ENCODE measurements at regions not wholly inside any gene's neighbourhood (a gene's known extent, or its start where the extent isn't known, plus 50 kb on each side); places are given as distances from the start of the nearest gene placed in this dataset.

GRCh38 chr12:30105505-30105904, 321.8 kb upstream of the TMTC1 start:
- no peaks in the 10 kb centered on the region for H3K4me1 ChIP-seq (ENCODE audit: insufficient read depth, low read length)
- no peak overlapping the region for H3K9ac ChIP-seq (ENCODE audit: low read length)
- no peaks in the 10 kb centered on the region for H3K36me3 ChIP-seq (ENCODE audit: insufficient read depth, low read length)
- H3K27me3 ChIP-seq (ENCODE audit: control insufficient read depth in 1 of 2, insufficient read depth in 2 of 2, low read length in 2 of 2), result no peaks in the 10 kb centered on the region
- H3K27ac ChIP-seq (ENCODE audit: low read depth, low read length), result no peak overlapping the region
- H3K9me3 ChIP-seq (ENCODE audit: low read length), result no peaks in the 10 kb centered on the region
- H3K4me3 ChIP-seq (ENCODE audit: low read depth in 1 of 2, low read length in 2 of 2), result no peak overlapping the region

- Histone ChIP-seq H3K9ac (ENCODE audit: low read length) (no peak overlapping the region), H3K27me3 (ENCODE audit: control insufficient read depth in 1 of 2, insufficient read depth in 2 of 2, low read length in 2 of 2) (no peaks in the 10 kb centered on the region), H3K36me3 (ENCODE audit: insufficient read depth, low read length) (no peaks in the 10 kb centered on the region), H3K4me3 (ENCODE audit: low read depth in 1 of 2, low read length in 2 of 2) (no peak overlapping the region), H3K9me3 (ENCODE audit: low read length) (no peaks in the 10 kb centered on the region), H3K27ac (ENCODE audit: low read depth, low read length) (no peak overlapping the region), H3K4me1 (ENCODE audit: insufficient read depth, low read length) (no peaks in the 10 kb centered on the region)
These were observed 321.2 kb upstream of the TMTC1 start for GRCh38 chr12:30104971-30105370.

GRCh38 chr12:30100741-30101140, 317.0 kb upstream of the TMTC1 start:
- Histone ChIP-seq H3K27me3 (ENCODE audit: control insufficient read depth in 1 of 2, insufficient read depth in 2 of 2, low read length in 2 of 2) (no peaks in the 10 kb centered on the region), H3K9me3 (ENCODE audit: low read length) (no peaks in the 10 kb centered on the region), H3K4me3 (ENCODE audit: low read depth in 1 of 2, low read length in 2 of 2) (no peak overlapping the region), H3K36me3 (ENCODE audit: insufficient read depth, low read length) (no peaks in the 10 kb centered on the region), H3K9ac (ENCODE audit: low read length) (no peak overlapping the region), H3K27ac (ENCODE audit: low read depth, low read length) (no peak overlapping the region), H3K4me1 (ENCODE audit: insufficient read depth, low read length) (no peaks in the 10 kb centered on the region)

- H3K27me3 ChIP-seq (ENCODE audit: control insufficient read depth in 1 of 2, insufficient read depth in 2 of 2, low read length in 2 of 2), result no peaks in the 10 kb centered on the region
- no peaks in the 10 kb centered on the region for H3K9me3 ChIP-seq (ENCODE audit: low read length)
- H3K27ac ChIP-seq (ENCODE audit: low read depth, low read length), result no peak overlapping the region
- H3K4me3 ChIP-seq (ENCODE audit: low read depth in 1 of 2, low read length in 2 of 2), result no peak overlapping the region
- H3K36me3 ChIP-seq (ENCODE audit: insufficient read depth, low read length), result no peaks in the 10 kb centered on the region
- no peaks in the 10 kb centered on the region for H3K4me1 ChIP-seq (ENCODE audit: insufficient read depth, low read length)
- H3K9ac ChIP-seq (ENCODE audit: low read length), result no peak overlapping the region
These were observed 314.9 kb upstream of the TMTC1 start for GRCh38 chr12:30098677-30099076.

GRCh38 chr12:30095511-30095910, 311.8 kb upstream of the TMTC1 start:
- H3K27ac ChIP-seq (ENCODE audit: low read depth, low read length), result no peak overlapping the region
- no peaks in the 10 kb centered on the region for H3K36me3 ChIP-seq (ENCODE audit: insufficient read depth, low read length)
- H3K4me1 ChIP-seq (ENCODE audit: insufficient read depth, low read length), result no peaks in the 10 kb centered on the region
- no peaks in the 10 kb centered on the region for H3K27me3 ChIP-seq (ENCODE audit: control insufficient read depth in 1 of 2, insufficient read depth in 2 of 2, low read length in 2 of 2)
- no peak overlapping the region for H3K4me3 ChIP-seq (ENCODE audit: low read depth in 1 of 2, low read length in 2 of 2)
- no peak overlapping the region for H3K9ac ChIP-seq (ENCODE audit: low read length)
- H3K9me3 ChIP-seq (ENCODE audit: low read length), result no peaks in the 10 kb centered on the region

- Histone ChIP-seq H3K4me1 (ENCODE audit: insufficient read depth, low read length) (no peaks in the 10 kb centered on the region), H3K27me3 (ENCODE audit: control insufficient read depth in 1 of 2, insufficient read depth in 2 of 2, low read length in 2 of 2) (no peaks in the 10 kb centered on the region), H3K27ac (ENCODE audit: low read depth, low read length) (no peak overlapping the region), H3K9ac (ENCODE audit: low read length) (no peak overlapping the region), H3K9me3 (ENCODE audit: low read length) (no peaks in the 10 kb centered on the region), H3K36me3 (ENCODE audit: insufficient read depth, low read length) (no peaks in the 10 kb centered on the region), H3K4me3 (ENCODE audit: low read depth in 1 of 2, low read length in 2 of 2) (no peak overlapping the region)
These were observed 309.4 kb upstream of the TMTC1 start for GRCh38 chr12:30092983-30093617.

- no peak overlapping the region for H3K4me3 ChIP-seq (ENCODE audit: low read depth in 1 of 2, low read length in 2 of 2)
- H3K27me3 ChIP-seq (ENCODE audit: control insufficient read depth in 1 of 2, insufficient read depth in 2 of 2, low read length in 2 of 2), result no peaks in the 10 kb centered on the region
- no peaks in the 10 kb centered on the region for H3K4me1 ChIP-seq (ENCODE audit: insufficient read depth, low read length)
- H3K27ac ChIP-seq (ENCODE audit: low read depth, low read length), result no peak overlapping the region
- no peaks in the 10 kb centered on the region for H3K9me3 ChIP-seq (ENCODE audit: low read length)
- H3K9ac ChIP-seq (ENCODE audit: low read length), result no peak overlapping the region
- H3K36me3 ChIP-seq (ENCODE audit: insufficient read depth, low read length), result no peaks in the 10 kb centered on the region
These were observed 306.5 kb upstream of the TMTC1 start for GRCh38 chr12:30090258-30090657.

GRCh38 chr12:30088259-30088995, 304.7 kb upstream of the TMTC1 start:
- Histone ChIP-seq H3K9me3 (ENCODE audit: low read length) (no peaks in the 10 kb centered on the region), H3K9ac (ENCODE audit: low read length) (no peak overlapping the region), H3K27me3 (ENCODE audit: control insufficient read depth in 1 of 2, insufficient read depth in 2 of 2, low read length in 2 of 2) (no peaks in the 10 kb centered on the region), H3K4me3 (ENCODE audit: low read depth in 1 of 2, low read length in 2 of 2) (no peak overlapping the region), H3K27ac (ENCODE audit: low read depth, low read length) (no peak overlapping the region), H3K4me1 (ENCODE audit: insufficient read depth, low read length) (no peaks in the 10 kb centered on the region), H3K36me3 (ENCODE audit: insufficient read depth, low read length) (no peaks in the 10 kb centered on the region)

GRCh38 chr12:30082381-30082780, 298.6 kb upstream of the TMTC1 start:
- Histone ChIP-seq H3K36me3 (ENCODE audit: insufficient read depth, low read length) (no peaks in the 10 kb centered on the region), H3K27me3 (ENCODE audit: control insufficient read depth in 1 of 2, insufficient read depth in 2 of 2, low read length in 2 of 2) (no peaks in the 10 kb centered on the region), H3K4me3 (ENCODE audit: low read depth in 1 of 2, low read length in 2 of 2) (no peak overlapping the region), H3K4me1 (ENCODE audit: insufficient read depth, low read length) (no peaks in the 10 kb centered on the region), H3K9me3 (ENCODE audit: low read length) (no peaks in the 10 kb centered on the region), H3K9ac (ENCODE audit: low read length) (no peak overlapping the region), H3K27ac (ENCODE audit: low read depth, low read length) (no peak overlapping the region)

- no peak overlapping the region for H3K4me3 ChIP-seq (ENCODE audit: low read depth in 1 of 2, low read length in 2 of 2)
- no peaks in the 10 kb centered on the region for H3K4me1 ChIP-seq (ENCODE audit: insufficient read depth, low read length)
- H3K9me3 ChIP-seq (ENCODE audit: low read length), result no peaks in the 10 kb centered on the region
- H3K27ac ChIP-seq (ENCODE audit: low read depth, low read length), result no peak overlapping the region
- H3K9ac ChIP-seq (ENCODE audit: low read length), result no peak overlapping the region
- no peaks in the 10 kb centered on the region for H3K36me3 ChIP-seq (ENCODE audit: insufficient read depth, low read length)
- H3K27me3 ChIP-seq (ENCODE audit: control insufficient read depth in 1 of 2, insufficient read depth in 2 of 2, low read length in 2 of 2), result no peaks in the 10 kb centered on the region
These were observed 291.2 kb upstream of the TMTC1 start for GRCh38 chr12:30074916-30075315.

- Histone ChIP-seq H3K9me3 (ENCODE audit: low read length) (no peaks in the 10 kb centered on the region), H3K27me3 (ENCODE audit: control insufficient read depth in 1 of 2, insufficient read depth in 2 of 2, low read length in 2 of 2) (no peaks in the 10 kb centered on the region), H3K4me3 (ENCODE audit: low read depth in 1 of 2, low read length in 2 of 2) (no peak overlapping the region), H3K4me1 (ENCODE audit: insufficient read depth, low read length) (no peaks in the 10 kb centered on the region), H3K36me3 (ENCODE audit: insufficient read depth, low read length) (no peaks in the 10 kb centered on the region), H3K27ac (ENCODE audit: low read depth, low read length) (no peak overlapping the region), H3K9ac (ENCODE audit: low read length) (no peak overlapping the region)
These were observed 289.1 kb upstream of the TMTC1 start for GRCh38 chr12:30072824-30073223.

GRCh38 chr12:30067146-30067545, 283.4 kb upstream of the TMTC1 start:
- H3K4me1 ChIP-seq (ENCODE audit: insufficient read depth, low read length), result no peaks in the 10 kb centered on the region
- no peaks in the 10 kb centered on the region for H3K9me3 ChIP-seq (ENCODE audit: low read length)
- no peak overlapping the region for H3K9ac ChIP-seq (ENCODE audit: low read length)
- H3K4me3 ChIP-seq (ENCODE audit: low read depth in 1 of 2, low read length in 2 of 2), result no peak overlapping the region
- H3K36me3 ChIP-seq (ENCODE audit: insufficient read depth, low read length), result no peaks in the 10 kb centered on the region
- no peak overlapping the region for H3K27ac ChIP-seq (ENCODE audit: low read depth, low read length)
- no peaks in the 10 kb centered on the region for H3K27me3 ChIP-seq (ENCODE audit: control insufficient read depth in 1 of 2, insufficient read depth in 2 of 2, low read length in 2 of 2)

Measured in muscle layer of colon (tissue), 2 donors.